HCT116 (cell line): ENCODE measurements at regions not wholly inside any gene's neighbourhood (a gene's known extent, or its start where the extent isn't known, plus 50 kb on each side); places are given as distances from the start of the nearest gene placed in this dataset.

Experiments
- ATAC-seq: fragments of 200-7000 bp; cut with Tn5 transposase; 2 replicates; pipeline ENCODE4 v1.9.1; 2020; ENCODE audit warnings: mild to moderate bottlenecking, moderate library complexity
- BruUV-seq: library from RNA; stranded (reverse); fragments of 400-500 nt; replicated peaks from 2 replicates; lab custom pipeline; 2021; lab: Mats Ljungman, UMichigan
- CTCF ChIA-PET: fragments of 300-600 bp; sonication (Branson Sonifier 250); formaldehyde crosslinking; loops from one replicate; lab custom pipeline; 2021; ENCODE audit warnings: antibody characterized with exemption; lab: Charles Lee
- POLR2A ChIA-PET: fragments of 300-600, 350-600 bp; sonication (Branson Sonifier 250); formaldehyde crosslinking; loops from one replicate; lab custom pipeline; 2021; ENCODE audit warnings: antibody characterized with exemption; lab: Charles Lee
- RAD21 ChIA-PET, 2 experiments: fragments of 300-600 bp; sonication (Branson Sonifier 250); formaldehyde crosslinking; loops; one replicate each; lab custom pipeline; 2023; ENCODE audit warnings: low total read pairs in 2 of 2; ENCODE audit not compliant: uncharacterized antibody in 2 of 2, unreplicated experiment in 2 of 2, low non-redundant PET in 1 of 2; lab: Charles Lee
- DNase-seq: peaks from one replicate; pipeline ENCODE4 v3.0.0-alpha.2; 2010; ENCODE audit warnings: low read depth, low spot score
- H2AFZ ChIP-seq: fragments of 200-600 bp; shearing (Covaris generic), sonication (generic); 2 replicates; pipeline ENCODE4 v1.6.1; 2017; ENCODE audit warnings: low read depth, mixed run types, mixed read lengths, antibody characterized with exemption, low read length; ENCODE audit not compliant: poor library complexity, severe bottlenecking
- H3K27ac ChIP-seq: 2 replicates; pipeline ENCODE4 v1.5.1; 2012; ENCODE audit warnings: low read depth, low read length
- H3K27me3 ChIP-seq: fragments of 200-600 bp; sonication (generic); 2 replicates; pipeline ENCODE4 v1.6.1; 2016; ENCODE audit warnings: mixed run types, low read length, mixed read lengths; ENCODE audit not compliant: insufficient read depth
- H3K36me3 ChIP-seq, 2 experiments: fragments of 200-500 bp in 1 of 2; fragments of 200-600 bp in 1 of 2; sonication (Bioruptor generic) in 1 of 2; sonication (generic) in 1 of 2; 2 replicates each; pipeline versions ENCODE4 v1.5.1 to v1.6.1; 2014 to 2016; ENCODE audit warnings: low read length in 2 of 2, inconsistent platforms in 1 of 2, mixed read lengths in 1 of 2, mixed run types in 1 of 2; ENCODE audit not compliant: insufficient read depth in 2 of 2, control insufficient read depth in 1 of 2
- H3K4me1 ChIP-seq, 2 experiments: fragments of 200-600 bp in 1 of 2; sonication (generic) in 1 of 2; 2 replicates each; pipeline versions ENCODE4 v1.5.1 to v1.6.1; 2012 to 2017; ENCODE audit warnings: low read length in 2 of 2, inconsistent platforms in 1 of 2, mild to moderate bottlenecking in 1 of 2, mixed read lengths in 1 of 2, mixed run types in 1 of 2, moderate library complexity in 1 of 2; ENCODE audit not compliant: insufficient read depth in 2 of 2, control insufficient read depth in 1 of 2
- H3K4me2 ChIP-seq: fragments of 200-600 bp; sonication (generic); 2 replicates; pipeline ENCODE4 v1.6.1; 2017; ENCODE audit warnings: mixed run types, low read length, mixed read lengths
- H3K4me3 ChIP-seq, 2 experiments: fragments of 200-600 bp in 1 of 2; sonication (generic) in 1 of 2; replicated peaks in 1 of 2; 2 replicates each; pipeline ENCODE4 v1.5.1; 2011 to 2016; ENCODE audit warnings: low read length in 2 of 2, control low read depth in 1 of 2, low read depth in 1 of 2, mild to moderate bottlenecking in 1 of 2, mixed read lengths in 1 of 2, mixed run types in 1 of 2
- H3K79me2 ChIP-seq: fragments of 200-600 bp; sonication (generic); 2 replicates; pipeline ENCODE4 v1.6.1; 2017; ENCODE audit warnings: mild to moderate bottlenecking, mixed run types, low read length, moderate library complexity, mixed read lengths; ENCODE audit not compliant: insufficient read depth
- H3K9ac ChIP-seq: fragments of 200-600 bp; sonication (generic); 2 replicates; pipeline ENCODE4 v1.6.1; 2016; ENCODE audit warnings: low read length, mixed read lengths
- H3K9me2 ChIP-seq: fragments of 200-600 bp; sonication (generic), shearing (Covaris generic); 2 replicates; pipeline ENCODE4 v1.6.1; 2017; ENCODE audit warnings: mixed run types, mild to moderate bottlenecking, moderate library complexity; ENCODE audit not compliant: insufficient read depth
- H3K9me3 ChIP-seq, 2 experiments: fragments of 200-500 bp in 1 of 2; fragments of 200-600 bp in 1 of 2; sonication (Bioruptor generic) in 1 of 2; sonication (generic) in 1 of 2; 2 replicates each; pipeline ENCODE4 v1.6.1; 2014 to 2017; ENCODE audit warnings: low read length in 2 of 2, mixed read lengths in 2 of 2, inconsistent platforms in 1 of 2, low read depth in 1 of 2, mild to moderate bottlenecking in 1 of 2, mixed run types in 1 of 2, moderate library complexity in 1 of 2; ENCODE audit not compliant: control insufficient read depth in 1 of 2, insufficient read depth in 1 of 2
- H4K20me1 ChIP-seq: fragments of 200-600 bp; sonication (generic), shearing (Covaris generic); 2 replicates; pipeline ENCODE4 v1.6.1; 2017; ENCODE audit warnings: mixed run types, mild to moderate bottlenecking, moderate library complexity; ENCODE audit not compliant: insufficient read depth
- CBX3 ChIP-seq: IDR thresholded peaks from 2 replicates; pipeline ENCODE4 v1.6.1; 2012; ENCODE audit warnings: low read depth
- EGR1 ChIP-seq: IDR thresholded peaks from 2 replicates; pipeline ENCODE4 v1.6.1; 2012; ENCODE audit warnings: low read depth
- FOSL1 ChIP-seq: IDR thresholded peaks from 2 replicates; pipeline ENCODE4 v1.6.1; 2012; ENCODE audit warnings: low read depth
- POLR2A ChIP-seq: IDR thresholded peaks from 2 replicates; pipeline ENCODE4 v1.7.0; 2011; ENCODE audit warnings: borderline replicate concordance; ENCODE audit not compliant: insufficient read depth, insufficient read length; ENCODE audit errors: extremely low read depth
- RAD21 ChIP-seq: IDR thresholded peaks from 2 replicates; pipeline ENCODE4 v1.6.1; 2012; ENCODE audit warnings: low read depth, mild to moderate bottlenecking
- ZFX ChIP-seq: fragments of 450-650 bp; IDR thresholded peaks from 2 replicates; pipeline ENCODE4 v1.6.1; 2017
- intact Hi-C: fragments of 100-400 bp; cut with micrococcal nuclease; formaldehyde crosslinking; loops from 2 replicates; pipeline ENCODE4 v1.10.0; 2022

- TF ChIP-seq FOSL1 = no peak
- no peak for TF ChIP-seq ZFX
- intact Hi-C loops = no loop called here
- no peak for ATAC-seq
- no peaks in the 10 kb centered on the region for H4K20me1 ChIP-seq
- POLR2A ChIA-PET = no interaction called here
- H3K27ac ChIP-seq = no peak overlapping the region
- RAD21 ChIA-PET = no interaction called here
- BruUV-seq = no TSS peak
- CTCF ChIA-PET = no interaction called here
- H3K27me3 ChIP-seq = no peaks in the 10 kb centered on the region
- H3K9me3 ChIP-seq = peaks cover 0 to 6% of the 10 kb centered on the region in 2 experiments; a peak in 1 of 4 replicates
- no peaks in the 10 kb centered on the region for H3K36me3 ChIP-seq
- H3K79me2 ChIP-seq = no peaks in the 10 kb centered on the region
- DNase-seq = no peak
- H3K4me1 ChIP-seq = no peaks in the 10 kb centered on the region
- no peak overlapping the region for H3K9ac ChIP-seq
- H3K4me2 ChIP-seq = no peak overlapping the region
- H3K9me2 ChIP-seq = no peaks in the 10 kb centered on the region
- H3K4me3 ChIP-seq = no peak overlapping the region
- no peak overlapping the region for H2AFZ ChIP-seq
Observed at GRCh38 chr4:100128338-100128737, 61.9 kb downstream of the DDIT4L start.

GRCh38 chr4:100124715-100125114 is 65.6 kb downstream of the DDIT4L start:
- no peaks in the 10 kb centered on the region for H4K20me1 ChIP-seq
- H3K9ac ChIP-seq = no peak overlapping the region
- H3K36me3 ChIP-seq = no peaks in the 10 kb centered on the region
- peaks cover 0 to 6% of the 10 kb centered on the region in 2 experiments; a peak in 1 of 4 replicates for H3K9me3 ChIP-seq
- RAD21 ChIA-PET = no interaction called here
- BruUV-seq = no TSS peak
- no peak for DNase-seq
- POLR2A ChIA-PET = no interaction called here
- no peak for TF ChIP-seq POLR2A
- no peak for TF ChIP-seq EGR1
- TF ChIP-seq RAD21 = no peak
- TF ChIP-seq CBX3 = no peak
- TF ChIP-seq, all 23 proteins: peak for 0
- H3K27me3 ChIP-seq = no peaks in the 10 kb centered on the region
- no peak overlapping the region for H2AFZ ChIP-seq
- H3K4me1 ChIP-seq = no peaks in the 10 kb centered on the region
- H3K27ac ChIP-seq = no peak overlapping the region
- no peak overlapping the region for H3K4me3 ChIP-seq
- no peak for ATAC-seq
- no peaks in the 10 kb centered on the region for H3K9me2 ChIP-seq
- H3K4me2 ChIP-seq = no peak overlapping the region
- CTCF ChIA-PET = no interaction called here
- H3K79me2 ChIP-seq = no peaks in the 10 kb centered on the region
- intact Hi-C loops = no loop called here
